Endodermal cell (in vitro differentiated cells): ENCODE measurements at regions not wholly inside any gene's neighbourhood (a gene's known extent, or its start where the extent isn't known, plus 50 kb on each side); places are given as distances from the start of the nearest gene placed in this dataset.

Experiments
- DNase-seq: peaks from one replicate; pipeline ENCODE4 v3.0.0-alpha.2; 2017
- H3K27ac ChIP-seq: 2 replicates; pipeline ENCODE4 v1.5.1; 2013; ENCODE audit warnings: mild to moderate bottlenecking, low read depth, low read length, moderate library complexity
- H3K27me3 ChIP-seq: 2 replicates; pipeline ENCODE4 v1.6.1; 2013; ENCODE audit warnings: mild to moderate bottlenecking, low read length, moderate library complexity; ENCODE audit not compliant: insufficient read depth, control insufficient read depth, poor library complexity, severe bottlenecking
- H3K36me3 ChIP-seq: 2 replicates; pipeline ENCODE4 v1.7.0; 2013; ENCODE audit warnings: mild to moderate bottlenecking, low read length, moderate library complexity; ENCODE audit not compliant: control insufficient read depth, insufficient read depth
- H3K4me1 ChIP-seq: one replicate; pipeline ENCODE4 v1.7.0; 2013; ENCODE audit warnings: low read length; ENCODE audit not compliant: control insufficient read depth, insufficient read depth
- H3K4me3 ChIP-seq: 2 replicates; pipeline ENCODE4 v1.5.1; 2013; ENCODE audit warnings: mild to moderate bottlenecking, low read length, moderate library complexity
- H3K9ac ChIP-seq: 2 replicates; pipeline ENCODE4 v1.6.1; 2013; ENCODE audit warnings: mild to moderate bottlenecking, low read length, moderate library complexity; ENCODE audit not compliant: poor library complexity, severe bottlenecking; ENCODE audit errors: extremely low read depth
- H3K9me3 ChIP-seq: 2 replicates; pipeline ENCODE4 v1.6.1; 2013; ENCODE audit warnings: mild to moderate bottlenecking, low read length, moderate library complexity; ENCODE audit not compliant: control insufficient read depth
- H3K27ac Mint-ChIP-seq: 2 replicates; pipeline ENCODE4 v1.8.0; 2020; ENCODE audit warnings: mixed read lengths
- H3K27me3 Mint-ChIP-seq: 2 replicates; pipeline ENCODE4 v1.8.0; 2021; ENCODE audit warnings: mild to moderate bottlenecking, mixed read lengths; ENCODE audit not compliant: insufficient read depth
- H3K36me3 Mint-ChIP-seq: 2 replicates; pipeline ENCODE4 v1.8.0; 2020; ENCODE audit warnings: low read depth, mixed read lengths
- H3K4me1 Mint-ChIP-seq: 2 replicates; pipeline ENCODE4 v1.8.0; 2020; ENCODE audit warnings: mixed read lengths
- H3K4me3 Mint-ChIP-seq: 2 replicates; pipeline ENCODE4 v1.8.0; 2020; ENCODE audit warnings: mild to moderate bottlenecking, moderate library complexity, mixed read lengths
- H3K9me3 Mint-ChIP-seq: 2 replicates; pipeline ENCODE4 v1.8.0; 2020; ENCODE audit warnings: mild to moderate bottlenecking, mixed read lengths
- WGBS, 2 experiments: methylation state at CpG; one replicate each; pipeline versions ENCODE4 v1.1.5 to v1.1.7; 2013; ENCODE audit warnings: missing lambda C conversion rate in 2 of 2, mixed read lengths in 1 of 2; ENCODE audit not compliant: insufficient coverage in 1 of 2, insufficient read length in 1 of 2; 5-methylcytosine and 5-hydroxymethylcytosine counted together
- TF ChIP-seq, protein P1 (sequence below): fragments of 200-600 bp; sonication (generic); conservative IDR thresholded peaks from 2 replicates; pipeline ENCODE4 v1.5.0; 2021; ENCODE audit warnings: antibody characterized with exemption, mild to moderate bottlenecking

DNA sequence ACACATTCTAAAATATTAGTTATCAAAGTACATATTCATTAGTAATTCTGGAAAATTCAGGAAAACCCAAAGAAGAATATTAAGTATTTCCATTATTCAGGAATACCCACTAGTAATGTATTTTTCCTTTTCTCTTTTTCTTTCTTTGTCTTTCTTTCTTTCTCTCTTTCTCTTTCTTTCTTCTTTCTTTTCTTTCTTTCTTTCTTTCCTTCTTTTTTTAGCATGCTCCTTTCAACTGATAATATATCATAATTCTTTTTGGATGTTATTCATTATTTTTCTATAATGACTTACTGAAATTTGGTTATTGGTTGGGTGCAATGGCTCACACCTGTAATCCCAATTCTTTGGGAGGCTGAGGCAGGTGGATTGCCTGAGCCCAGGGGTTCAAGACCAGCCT is 175.6 kb upstream of the RAB4A start:
- peaks cover 15% of the 10 kb centered on the region for H3K9me3 ChIP-seq
- no peaks in the 10 kb centered on the region for H3K36me3 ChIP-seq
- peak overlapping the region; percentile 47 for H3K4me3 ChIP-seq
- H3K4me1 Mint-ChIP-seq, result peaks cover 61% of the 10 kb centered on the region
- no peak overlapping the region for H3K4me3 Mint-ChIP-seq
- no peaks in the 10 kb centered on the region for H3K27me3 ChIP-seq
- H3K9me3 Mint-ChIP-seq, result peaks cover 21% of the 10 kb centered on the region
- H3K9ac ChIP-seq, result no peak overlapping the region
- no peak for DNase-seq
- no peak overlapping the region for H3K27ac ChIP-seq
- H3K27ac Mint-ChIP-seq, result no peak overlapping the region
- H3K4me1 ChIP-seq, result peaks cover 14% of the 10 kb centered on the region
- TF ChIP-seq, protein P1, sequence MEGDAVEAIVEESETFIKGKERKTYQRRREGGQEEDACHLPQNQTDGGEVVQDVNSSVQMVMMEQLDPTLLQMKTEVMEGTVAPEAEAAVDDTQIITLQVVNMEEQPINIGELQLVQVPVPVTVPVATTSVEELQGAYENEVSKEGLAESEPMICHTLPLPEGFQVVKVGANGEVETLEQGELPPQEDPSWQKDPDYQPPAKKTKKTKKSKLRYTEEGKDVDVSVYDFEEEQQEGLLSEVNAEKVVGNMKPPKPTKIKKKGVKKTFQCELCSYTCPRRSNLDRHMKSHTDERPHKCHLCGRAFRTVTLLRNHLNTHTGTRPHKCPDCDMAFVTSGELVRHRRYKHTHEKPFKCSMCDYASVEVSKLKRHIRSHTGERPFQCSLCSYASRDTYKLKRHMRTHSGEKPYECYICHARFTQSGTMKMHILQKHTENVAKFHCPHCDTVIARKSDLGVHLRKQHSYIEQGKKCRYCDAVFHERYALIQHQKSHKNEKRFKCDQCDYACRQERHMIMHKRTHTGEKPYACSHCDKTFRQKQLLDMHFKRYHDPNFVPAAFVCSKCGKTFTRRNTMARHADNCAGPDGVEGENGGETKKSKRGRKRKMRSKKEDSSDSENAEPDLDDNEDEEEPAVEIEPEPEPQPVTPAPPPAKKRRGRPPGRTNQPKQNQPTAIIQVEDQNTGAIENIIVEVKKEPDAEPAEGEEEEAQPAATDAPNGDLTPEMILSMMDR, result no peak
- H3K36me3 Mint-ChIP-seq, result no peaks in the 10 kb centered on the region
- no peaks in the 10 kb centered on the region for H3K27me3 Mint-ChIP-seq

DNA sequence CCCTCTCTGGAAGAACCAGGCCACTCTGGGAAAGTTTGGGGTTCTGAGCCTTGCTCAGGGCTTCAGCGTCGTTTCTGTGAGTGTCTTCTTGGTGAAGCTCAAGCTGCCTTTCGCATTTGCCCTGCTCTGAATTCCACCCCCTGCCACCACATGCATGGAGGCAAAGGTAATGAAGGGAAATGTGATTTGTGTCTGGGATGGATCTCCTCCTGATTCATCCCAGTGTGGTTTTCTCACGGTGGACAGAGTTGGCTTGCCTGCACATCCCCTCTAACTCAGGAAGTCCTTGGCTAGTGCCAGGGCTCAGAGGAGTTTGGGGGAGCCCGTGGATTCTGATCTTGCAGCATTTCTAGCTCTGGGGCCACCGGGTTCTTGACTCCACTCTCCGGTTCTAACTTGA is 173.6 kb upstream of the RAB4A start:
- peaks cover 46% of the 10 kb centered on the region for H3K4me1 Mint-ChIP-seq

DNA sequence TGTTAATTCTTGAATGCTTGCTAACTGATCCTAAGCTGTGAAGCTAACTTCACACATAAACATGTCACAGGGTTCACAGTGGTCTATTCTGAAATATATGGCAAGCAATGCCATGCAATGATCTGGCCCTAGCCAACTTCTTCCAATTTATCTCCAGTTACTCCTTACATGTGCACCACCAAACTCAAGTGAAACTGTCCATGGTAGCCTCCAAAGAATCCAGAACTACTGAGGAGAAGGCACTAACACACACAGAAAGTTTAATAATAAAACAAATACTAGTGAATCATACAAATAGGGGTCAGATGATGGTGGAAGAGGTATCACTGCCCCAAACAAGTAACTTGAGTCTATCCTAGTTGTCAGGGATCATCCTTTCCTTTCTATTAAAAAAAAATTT is 172.6 kb upstream of the RAB4A start:
- peaks cover 21% of the 10 kb centered on the region for H3K9me3 Mint-ChIP-seq
- peaks cover 3% of the 10 kb centered on the region for H3K4me1 ChIP-seq
- TF ChIP-seq, protein P1, result no peak
- H3K36me3 Mint-ChIP-seq, result no peaks in the 10 kb centered on the region
- no peak overlapping the region for H3K4me3 Mint-ChIP-seq
- H3K36me3 ChIP-seq, result no peaks in the 10 kb centered on the region
- no peak overlapping the region for H3K27ac ChIP-seq
- no peak overlapping the region for H3K9ac ChIP-seq
- no peak overlapping the region for H3K4me3 ChIP-seq
- no peak overlapping the region for H3K27ac Mint-ChIP-seq
- H3K27me3 ChIP-seq, result no peaks in the 10 kb centered on the region
- no peaks in the 10 kb centered on the region for H3K27me3 Mint-ChIP-seq
- no peak for DNase-seq
- H3K4me1 Mint-ChIP-seq, result peaks cover 37% of the 10 kb centered on the region
- peaks cover 15% of the 10 kb centered on the region for H3K9me3 ChIP-seq

More for the DNA sequence above, 173.6 kb upstream of the RAB4A start:
- peak; percentile 41 for DNase-seq
- no peak overlapping the region for H3K9ac ChIP-seq
- 85 to 90% methylated on average over 5 to 7 of the region's 7 CpGs for WGBS, 2 experiments
- Mint-ChIP-seq H3K27ac (no peak overlapping the region), H3K9me3 (peaks cover 21% of the 10 kb centered on the region), H3K27me3 (no peaks in the 10 kb centered on the region), H3K36me3 (no peaks in the 10 kb centered on the region), H3K4me3 (no peak overlapping the region)
- H3K4me1 ChIP-seq, result peaks cover 10% of the 10 kb centered on the region
- H3K27me3 ChIP-seq, result no peaks in the 10 kb centered on the region
- H3K9me3 ChIP-seq, result peaks cover 15% of the 10 kb centered on the region
- H3K4me3 ChIP-seq, result no peak overlapping the region
- no peak overlapping the region for H3K27ac ChIP-seq
- TF ChIP-seq, protein P1, result no peak
- H3K36me3 ChIP-seq, result no peaks in the 10 kb centered on the region
